Erythroblast (primary cell): ENCODE measurements at regions not wholly inside any gene's neighbourhood (a gene's known extent, or its start where the extent isn't known, plus 50 kb on each side); places are given as distances from the start of the nearest gene placed in this dataset.

Experiments used
- GATA1 ChIP-seq: IDR thresholded peaks from 2 replicates; pipeline ENCODE4 v1.6.1; 2011; ENCODE audit warnings: low read depth, mild to moderate bottlenecking, control low read depth, low read length, moderate library complexity
- POLR2A ChIP-seq: IDR thresholded peaks from 2 replicates; pipeline ENCODE4 v1.6.1; 2011; ENCODE audit warnings: mild to moderate bottlenecking, low read length

DNA sequence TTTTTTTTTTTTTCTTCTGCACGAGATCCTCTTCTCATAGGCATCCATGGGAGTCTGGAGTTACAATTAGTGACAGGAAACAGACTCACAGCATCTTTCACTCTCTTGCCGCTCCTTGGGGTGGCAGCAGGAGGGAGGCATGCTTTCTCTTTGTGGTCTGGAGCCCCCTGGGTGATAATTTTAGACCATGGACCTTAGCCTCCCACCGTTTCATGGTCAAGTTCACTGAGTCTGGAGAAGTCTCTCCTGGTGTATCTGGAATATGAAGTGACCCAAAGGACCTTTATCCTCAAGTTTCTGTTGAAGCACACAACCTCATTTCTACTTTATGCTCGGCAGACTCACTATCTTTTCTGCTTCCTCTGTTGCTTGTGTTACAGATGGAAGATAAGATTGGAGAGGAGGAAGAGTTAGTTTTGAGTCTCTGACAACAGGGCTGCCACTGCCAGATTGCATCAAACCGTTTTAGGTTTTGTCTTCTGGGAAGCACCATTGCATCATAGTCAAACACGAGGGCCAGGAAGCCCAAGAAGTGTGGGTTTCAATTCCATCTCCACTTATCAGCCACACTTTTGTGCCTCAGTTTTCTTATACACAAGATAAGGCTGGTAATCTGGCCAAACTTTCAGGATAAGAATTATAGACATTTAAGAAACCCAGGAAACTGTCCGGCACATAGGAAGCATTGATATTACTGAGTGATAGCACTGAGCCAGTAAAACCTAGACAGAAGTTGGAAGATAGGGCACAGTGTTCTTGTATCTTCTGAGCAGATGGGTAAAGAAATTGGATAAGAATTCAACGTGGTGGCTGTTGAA lies 62.3 kb downstream of the ADCYAP1 start:
- TF ChIP-seq POLR2A: no peak
- TF ChIP-seq GATA1: no peak
